OCI-LY3 (cell line): ENCODE measurements at regions not wholly inside any gene's neighbourhood (a gene's known extent, or its start where the extent isn't known, plus 50 kb on each side); places are given as distances from the start of the nearest gene placed in this dataset.

ENCODE experiments used
- H2AFZ ChIP-seq: fragments of 200-600, 300-600 bp; shearing (Covaris generic); 2 replicates; pipeline ENCODE4 v1.6.0; 2014; ENCODE audit warnings: antibody characterized with exemption, low read depth, low read length
- H3K27ac ChIP-seq: fragments of 200-600, 300-600 bp; sonication (generic); 2 replicates; pipeline ENCODE4 v1.5.1; 2014; ENCODE audit warnings: mild to moderate bottlenecking, low read length, moderate library complexity, mixed read lengths
- H3K27me3 ChIP-seq: fragments of 200-600, 300-600 bp; sonication (generic); 2 replicates; pipeline ENCODE4 v1.6.1; 2014; ENCODE audit warnings: low read depth, low read length, mixed read lengths
- H3K36me3 ChIP-seq: fragments of 200-600, 300-600 bp; sonication (generic); replicated peaks from 2 replicates; pipeline ENCODE3; 2014; ENCODE audit warnings: low read depth, low read length, mixed read lengths
- H3K4me1 ChIP-seq: fragments of 300-600, 200-600 bp; sonication (generic); 2 replicates; pipeline ENCODE4 v1.6.1; 2014; ENCODE audit warnings: low read length, mixed read lengths
- H3K4me2 ChIP-seq: fragments of 200-600, 300-600 bp; sonication (generic); 2 replicates; pipeline ENCODE4 v1.6.1; 2014; ENCODE audit warnings: low read length, mixed read lengths
- H3K4me3 ChIP-seq: fragments of 300-600, 200-600 bp; sonication (generic); 2 replicates; pipeline ENCODE4 v1.5.1; 2014; ENCODE audit warnings: antibody characterized with exemption, mild to moderate bottlenecking, low read length, moderate library complexity
- H3K79me2 ChIP-seq: fragments of 300-600, 200-600 bp; shearing (Covaris generic); 2 replicates; pipeline ENCODE4 v1.6.1; 2014; ENCODE audit warnings: mild to moderate bottlenecking, low read length, mixed read lengths
- H3K9ac ChIP-seq: fragments of 300-600, 200-600 bp; shearing (Covaris generic); 2 replicates; pipeline ENCODE4 v1.6.0; 2014; ENCODE audit warnings: mild to moderate bottlenecking, low read length, moderate library complexity
- H3K9me3 ChIP-seq: fragments of 200-600, 300-600 bp; shearing (Covaris generic); 2 replicates; pipeline ENCODE4 v1.6.1; 2014; ENCODE audit warnings: low read length, mixed read lengths; ENCODE audit not compliant: insufficient read depth
- H4K20me1 ChIP-seq: fragments of 200-600, 300-600 bp; sonication (generic); 2 replicates; pipeline ENCODE4 v1.6.1; 2016; ENCODE audit warnings: low read length, mixed read lengths; ENCODE audit not compliant: insufficient read depth
- EZH2phosphoT487 ChIP-seq: fragments of 200-600 bp; shearing (Covaris generic); IDR thresholded peaks from 2 replicates; pipeline ENCODE4 v1.6.1; 2018; ENCODE audit warnings: antibody characterized with exemption, mixed run types, low read depth
- TF ChIP-seq, protein P1 (sequence below): fragments of 200-600, 300-600 bp; sonication (generic); IDR thresholded peaks from 2 replicates; pipeline ENCODE4 v1.5.1; 2014; ENCODE audit warnings: antibody characterized with exemption, low read length, low read depth

DNA sequence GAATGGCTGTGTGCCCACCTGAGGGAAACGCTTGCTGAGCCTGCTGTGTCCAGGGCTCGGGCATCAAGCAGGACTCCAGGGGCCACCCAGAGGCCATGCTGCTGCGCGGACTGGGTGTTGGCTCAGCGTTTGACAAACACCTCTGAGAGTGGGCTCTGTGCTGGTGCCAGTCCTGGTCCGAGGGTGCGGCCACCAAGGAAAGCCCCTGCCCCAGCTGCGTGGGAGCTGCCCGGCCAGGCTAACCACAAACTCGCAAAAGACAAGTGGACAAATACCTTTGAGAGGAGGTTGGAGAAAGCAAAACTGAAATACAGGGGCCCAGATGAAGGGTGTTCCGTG, 65.6 kb upstream of the TTC34 start:
- Histone ChIP-seq H2AFZ (no peak overlapping the region), H4K20me1 (no peaks in the 10 kb centered on the region), H3K4me2 (no peak overlapping the region), H3K36me3 (no peaks in the 10 kb centered on the region), H3K9ac (no peak overlapping the region), H3K27ac (no peak overlapping the region), H3K4me1 (no peaks in the 10 kb centered on the region), H3K27me3 (no peaks in the 10 kb centered on the region), H3K79me2 (no peaks in the 10 kb centered on the region), H3K4me3 (no peak overlapping the region), H3K9me3 (0 out of 2 replicates have a peak, but pooled peaks cover 4% of the 10 kb centered on the region)
- TF ChIP-seq EZH2phosphoT487, result no peak
- TF ChIP-seq, protein P1, sequence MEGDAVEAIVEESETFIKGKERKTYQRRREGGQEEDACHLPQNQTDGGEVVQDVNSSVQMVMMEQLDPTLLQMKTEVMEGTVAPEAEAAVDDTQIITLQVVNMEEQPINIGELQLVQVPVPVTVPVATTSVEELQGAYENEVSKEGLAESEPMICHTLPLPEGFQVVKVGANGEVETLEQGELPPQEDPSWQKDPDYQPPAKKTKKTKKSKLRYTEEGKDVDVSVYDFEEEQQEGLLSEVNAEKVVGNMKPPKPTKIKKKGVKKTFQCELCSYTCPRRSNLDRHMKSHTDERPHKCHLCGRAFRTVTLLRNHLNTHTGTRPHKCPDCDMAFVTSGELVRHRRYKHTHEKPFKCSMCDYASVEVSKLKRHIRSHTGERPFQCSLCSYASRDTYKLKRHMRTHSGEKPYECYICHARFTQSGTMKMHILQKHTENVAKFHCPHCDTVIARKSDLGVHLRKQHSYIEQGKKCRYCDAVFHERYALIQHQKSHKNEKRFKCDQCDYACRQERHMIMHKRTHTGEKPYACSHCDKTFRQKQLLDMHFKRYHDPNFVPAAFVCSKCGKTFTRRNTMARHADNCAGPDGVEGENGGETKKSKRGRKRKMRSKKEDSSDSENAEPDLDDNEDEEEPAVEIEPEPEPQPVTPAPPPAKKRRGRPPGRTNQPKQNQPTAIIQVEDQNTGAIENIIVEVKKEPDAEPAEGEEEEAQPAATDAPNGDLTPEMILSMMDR, result no peak

DNA sequence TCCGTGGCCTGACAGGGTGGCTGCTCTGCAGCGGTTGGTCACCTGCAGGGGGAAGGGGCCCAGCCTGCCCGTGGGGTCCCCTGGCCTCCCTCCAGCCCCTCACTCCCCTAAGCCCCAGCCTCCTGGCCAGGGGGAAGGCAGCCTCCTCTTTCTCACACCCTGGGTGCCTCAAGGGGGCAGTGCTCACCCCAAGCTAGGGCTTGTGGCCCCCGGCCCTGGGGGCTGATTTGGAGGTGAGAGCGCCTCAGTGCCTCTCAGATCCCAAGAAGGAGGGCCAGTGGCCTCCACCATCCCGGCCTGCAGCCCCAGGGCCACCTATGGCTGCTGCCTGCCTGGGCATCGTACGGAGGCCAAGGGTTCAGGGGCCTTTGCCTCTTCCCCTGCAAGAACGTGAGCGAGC, 66.4 kb upstream of the TTC34 start:
- H2AFZ ChIP-seq, result no peak overlapping the region
- TF ChIP-seq, protein P1, result no peak
- no peak for TF ChIP-seq EZH2phosphoT487

DNA sequence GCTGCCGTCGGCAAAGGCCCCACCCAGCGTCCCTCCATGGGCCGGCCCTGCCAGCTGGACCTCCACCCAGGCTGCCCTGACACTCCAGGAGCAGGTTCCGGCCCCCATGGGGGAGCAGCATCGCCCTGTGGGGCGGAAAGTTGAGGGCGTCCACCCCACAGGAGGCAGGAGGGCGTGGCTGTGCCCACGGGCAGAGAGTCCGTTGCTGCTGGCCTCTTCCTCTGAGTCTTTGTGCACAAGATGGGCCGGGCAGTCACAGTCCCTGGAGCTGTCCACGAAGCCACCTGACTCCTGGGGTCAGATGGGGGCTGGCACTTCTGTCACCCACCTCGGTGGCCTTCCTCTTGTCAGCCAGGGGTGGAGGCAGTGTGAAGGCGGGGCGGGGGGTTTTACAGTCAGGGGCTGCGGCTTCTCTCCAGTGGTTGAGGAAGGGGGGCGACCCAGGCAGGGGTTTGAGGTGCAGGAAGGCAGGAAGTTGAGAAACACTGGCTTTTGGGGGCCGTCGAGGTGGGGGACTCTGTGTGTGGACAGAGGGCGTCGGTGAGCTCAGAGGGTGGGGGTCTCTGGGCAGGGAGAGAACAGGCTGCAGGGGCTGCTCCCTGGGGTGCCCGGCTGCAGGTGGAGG, 67.2 kb upstream of the TTC34 start:
- no peaks in the 10 kb centered on the region for H4K20me1 ChIP-seq
- H3K4me2 ChIP-seq, result no peak overlapping the region
- 0 out of 2 replicates have a peak, but pooled peaks cover 4% of the 10 kb centered on the region for H3K9me3 ChIP-seq
- H3K9ac ChIP-seq, result no peak overlapping the region
- H3K27me3 ChIP-seq, result no peaks in the 10 kb centered on the region
- TF ChIP-seq, protein P1, result no peak
- no peak for TF ChIP-seq EZH2phosphoT487
- H3K27ac ChIP-seq, result no peak overlapping the region
- H2AFZ ChIP-seq, result no peak overlapping the region
- H3K4me1 ChIP-seq, result no peaks in the 10 kb centered on the region
- H3K4me3 ChIP-seq, result no peak overlapping the region
- H3K36me3 ChIP-seq, result no peaks in the 10 kb centered on the region
- H3K79me2 ChIP-seq, result no peaks in the 10 kb centered on the region

More for the DNA sequence above, 66.4 kb upstream of the TTC34 start:
- H3K4me1 ChIP-seq, result no peaks in the 10 kb centered on the region
- H3K4me2 ChIP-seq, result no peak overlapping the region
- H3K79me2 ChIP-seq, result no peaks in the 10 kb centered on the region
- H3K27me3 ChIP-seq, result no peaks in the 10 kb centered on the region
- no peak overlapping the region for H3K27ac ChIP-seq
- no peaks in the 10 kb centered on the region for H3K36me3 ChIP-seq
- no peak overlapping the region for H3K4me3 ChIP-seq
- H4K20me1 ChIP-seq, result no peaks in the 10 kb centered on the region
- no peak overlapping the region for H3K9ac ChIP-seq
- 0 out of 2 replicates have a peak, but pooled peaks cover 4% of the 10 kb centered on the region for H3K9me3 ChIP-seq

DNA sequence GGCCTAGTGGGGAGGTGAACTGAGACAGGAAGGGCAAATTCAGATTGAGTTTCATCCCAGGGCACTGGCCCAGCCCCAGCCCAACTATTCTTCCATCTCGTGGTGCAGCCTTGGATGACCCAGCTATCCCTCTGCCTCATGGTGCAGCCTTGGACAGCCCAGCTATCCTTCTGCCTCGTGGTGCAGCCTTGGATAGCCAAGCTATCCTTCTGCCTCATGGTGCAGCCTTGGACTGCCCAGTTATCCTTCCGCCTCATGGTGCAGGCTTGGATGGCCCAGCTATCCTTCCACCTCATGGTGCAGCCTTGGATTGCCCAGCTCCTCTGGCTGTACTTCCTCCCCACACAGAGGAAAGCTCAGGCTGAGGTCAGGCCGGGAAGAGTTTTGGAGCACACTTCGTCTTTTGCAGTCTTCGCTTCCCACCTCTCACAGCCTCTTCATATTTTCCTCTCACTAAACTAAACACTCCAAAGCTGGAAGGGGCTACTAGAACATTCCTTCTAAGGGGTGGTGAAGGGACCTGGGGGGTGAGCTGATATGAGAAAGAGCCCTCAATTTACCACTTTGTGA, 69.8 kb upstream of the TTC34 start:
- no peak overlapping the region for H2AFZ ChIP-seq
- H3K4me2 ChIP-seq, result no peak overlapping the region
- no peaks in the 10 kb centered on the region for H4K20me1 ChIP-seq
- TF ChIP-seq, protein P1, result no peak
- TF ChIP-seq EZH2phosphoT487, result no peak
- H3K4me3 ChIP-seq, result no peak overlapping the region
- H3K79me2 ChIP-seq, result no peaks in the 10 kb centered on the region
- no peak overlapping the region for H3K9ac ChIP-seq
- no peak overlapping the region for H3K27ac ChIP-seq
- 0 out of 2 replicates have a peak, but pooled peaks cover 4% of the 10 kb centered on the region for H3K9me3 ChIP-seq
- no peaks in the 10 kb centered on the region for H3K27me3 ChIP-seq
- H3K4me1 ChIP-seq, result no peaks in the 10 kb centered on the region
- no peaks in the 10 kb centered on the region for H3K36me3 ChIP-seq
